ENCODE measurements at regions not wholly inside any gene's neighbourhood (a gene's known extent, or its start where the extent isn't known, plus 50 kb on each side); places are given as distances from the start of the nearest gene placed in this dataset.

GRCh38 chr4:153137159-153137558 lies 67.1 kb upstream of the TRIM2 start:
- 78% methylated on average over 6 of the region's 6 CpGs for WGBS
- no peaks in the 10 kb centered on the region for H3K27me3 ChIP-seq (ENCODE audit: control insufficient read depth in 4 of 4, insufficient read depth in 4 of 4, low read length in 3 of 4)
- DNase-seq (ENCODE audit: low spot score): no peak

More at GRCh38 chr4:153137159-153137558, 67.1 kb upstream of the TRIM2 start:
- no peaks in the 10 kb centered on the region for H3K9me3 ChIP-seq (ENCODE audit: control insufficient read depth in 4 of 4, low read length in 3 of 4)
- TF ChIP-seq, protein P1, sequence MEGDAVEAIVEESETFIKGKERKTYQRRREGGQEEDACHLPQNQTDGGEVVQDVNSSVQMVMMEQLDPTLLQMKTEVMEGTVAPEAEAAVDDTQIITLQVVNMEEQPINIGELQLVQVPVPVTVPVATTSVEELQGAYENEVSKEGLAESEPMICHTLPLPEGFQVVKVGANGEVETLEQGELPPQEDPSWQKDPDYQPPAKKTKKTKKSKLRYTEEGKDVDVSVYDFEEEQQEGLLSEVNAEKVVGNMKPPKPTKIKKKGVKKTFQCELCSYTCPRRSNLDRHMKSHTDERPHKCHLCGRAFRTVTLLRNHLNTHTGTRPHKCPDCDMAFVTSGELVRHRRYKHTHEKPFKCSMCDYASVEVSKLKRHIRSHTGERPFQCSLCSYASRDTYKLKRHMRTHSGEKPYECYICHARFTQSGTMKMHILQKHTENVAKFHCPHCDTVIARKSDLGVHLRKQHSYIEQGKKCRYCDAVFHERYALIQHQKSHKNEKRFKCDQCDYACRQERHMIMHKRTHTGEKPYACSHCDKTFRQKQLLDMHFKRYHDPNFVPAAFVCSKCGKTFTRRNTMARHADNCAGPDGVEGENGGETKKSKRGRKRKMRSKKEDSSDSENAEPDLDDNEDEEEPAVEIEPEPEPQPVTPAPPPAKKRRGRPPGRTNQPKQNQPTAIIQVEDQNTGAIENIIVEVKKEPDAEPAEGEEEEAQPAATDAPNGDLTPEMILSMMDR (IDR thresholded peaks at IDR 0.05; ENCODE audit: low read depth, low read length, missing input control): no peak
- no peak for TF ChIP-seq FOXA2 (IDR thresholded peaks at IDR 0.05)
- TF ChIP-seq, protein P2, sequence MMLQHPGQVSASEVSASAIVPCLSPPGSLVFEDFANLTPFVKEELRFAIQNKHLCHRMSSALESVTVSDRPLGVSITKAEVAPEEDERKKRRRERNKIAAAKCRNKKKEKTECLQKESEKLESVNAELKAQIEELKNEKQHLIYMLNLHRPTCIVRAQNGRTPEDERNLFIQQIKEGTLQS (IDR thresholded peaks at IDR 0.05): no peak
- TF ChIP-seq EGR1 (IDR thresholded peaks at IDR 0.05; ENCODE audit: low read depth in 2 of 2): no peak
- TF ChIP-seq SP1 (IDR thresholded peaks at IDR 0.05): no peak
- TF ChIP-seq RAD21 (IDR thresholded peaks at IDR 0.05): no peak
- TF ChIP-seq, protein P3, sequence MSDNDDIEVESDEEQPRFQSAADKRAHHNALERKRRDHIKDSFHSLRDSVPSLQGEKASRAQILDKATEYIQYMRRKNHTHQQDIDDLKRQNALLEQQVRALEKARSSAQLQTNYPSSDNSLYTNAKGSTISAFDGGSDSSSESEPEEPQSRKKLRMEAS (IDR thresholded peaks at IDR 0.05): no peak
- TF ChIP-seq HNF4G (IDR thresholded peaks at IDR 0.05): no peak
- no peak for TF ChIP-seq JUND (IDR thresholded peaks at IDR 0.05)
- TF ChIP-seq NR2F2 (IDR thresholded peaks at IDR 0.05): no peak
- TF ChIP-seq, protein P4, sequence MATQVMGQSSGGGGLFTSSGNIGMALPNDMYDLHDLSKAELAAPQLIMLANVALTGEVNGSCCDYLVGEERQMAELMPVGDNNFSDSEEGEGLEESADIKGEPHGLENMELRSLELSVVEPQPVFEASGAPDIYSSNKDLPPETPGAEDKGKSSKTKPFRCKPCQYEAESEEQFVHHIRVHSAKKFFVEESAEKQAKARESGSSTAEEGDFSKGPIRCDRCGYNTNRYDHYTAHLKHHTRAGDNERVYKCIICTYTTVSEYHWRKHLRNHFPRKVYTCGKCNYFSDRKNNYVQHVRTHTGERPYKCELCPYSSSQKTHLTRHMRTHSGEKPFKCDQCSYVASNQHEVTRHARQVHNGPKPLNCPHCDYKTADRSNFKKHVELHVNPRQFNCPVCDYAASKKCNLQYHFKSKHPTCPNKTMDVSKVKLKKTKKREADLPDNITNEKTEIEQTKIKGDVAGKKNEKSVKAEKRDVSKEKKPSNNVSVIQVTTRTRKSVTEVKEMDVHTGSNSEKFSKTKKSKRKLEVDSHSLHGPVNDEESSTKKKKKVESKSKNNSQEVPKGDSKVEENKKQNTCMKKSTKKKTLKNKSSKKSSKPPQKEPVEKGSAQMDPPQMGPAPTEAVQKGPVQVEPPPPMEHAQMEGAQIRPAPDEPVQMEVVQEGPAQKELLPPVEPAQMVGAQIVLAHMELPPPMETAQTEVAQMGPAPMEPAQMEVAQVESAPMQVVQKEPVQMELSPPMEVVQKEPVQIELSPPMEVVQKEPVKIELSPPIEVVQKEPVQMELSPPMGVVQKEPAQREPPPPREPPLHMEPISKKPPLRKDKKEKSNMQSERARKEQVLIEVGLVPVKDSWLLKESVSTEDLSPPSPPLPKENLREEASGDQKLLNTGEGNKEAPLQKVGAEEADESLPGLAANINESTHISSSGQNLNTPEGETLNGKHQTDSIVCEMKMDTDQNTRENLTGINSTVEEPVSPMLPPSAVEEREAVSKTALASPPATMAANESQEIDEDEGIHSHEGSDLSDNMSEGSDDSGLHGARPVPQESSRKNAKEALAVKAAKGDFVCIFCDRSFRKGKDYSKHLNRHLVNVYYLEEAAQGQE (IDR thresholded peaks at IDR 0.05): no peak
- TF ChIP-seq, protein P5, sequence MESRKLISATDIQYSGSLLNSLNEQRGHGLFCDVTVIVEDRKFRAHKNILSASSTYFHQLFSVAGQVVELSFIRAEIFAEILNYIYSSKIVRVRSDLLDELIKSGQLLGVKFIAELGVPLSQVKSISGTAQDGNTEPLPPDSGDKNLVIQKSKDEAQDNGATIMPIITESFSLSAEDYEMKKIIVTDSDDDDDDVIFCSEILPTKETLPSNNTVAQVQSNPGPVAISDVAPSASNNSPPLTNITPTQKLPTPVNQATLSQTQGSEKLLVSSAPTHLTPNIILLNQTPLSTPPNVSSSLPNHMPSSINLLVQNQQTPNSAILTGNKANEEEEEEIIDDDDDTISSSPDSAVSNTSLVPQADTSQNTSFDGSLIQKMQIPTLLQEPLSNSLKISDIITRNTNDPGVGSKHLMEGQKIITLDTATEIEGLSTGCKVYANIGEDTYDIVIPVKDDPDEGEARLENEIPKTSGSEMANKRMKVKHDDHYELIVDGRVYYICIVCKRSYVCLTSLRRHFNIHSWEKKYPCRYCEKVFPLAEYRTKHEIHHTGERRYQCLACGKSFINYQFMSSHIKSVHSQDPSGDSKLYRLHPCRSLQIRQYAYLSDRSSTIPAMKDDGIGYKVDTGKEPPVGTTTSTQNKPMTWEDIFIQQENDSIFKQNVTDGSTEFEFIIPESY (IDR thresholded peaks at IDR 0.05): no peak
- TF ChIP-seq FOXA1 (IDR thresholded peaks at IDR 0.05): no peak
- TF ChIP-seq GABPA (IDR thresholded peaks at IDR 0.05 in 1 of 2, conservative IDR thresholded peaks at IDR 0.05 in 1 of 2): no peak
- no peak for TF ChIP-seq TAF1 (conservative IDR thresholded peaks at IDR 0.05)
- no peak for TF ChIP-seq RXRA (IDR thresholded peaks at IDR 0.05)
- H3K36me3 ChIP-seq (ENCODE audit: control insufficient read depth in 4 of 4, insufficient read depth in 3 of 4, low read depth in 1 of 4, low read length in 3 of 4): no peaks in the 10 kb centered on the region
- no peak overlapping the region for H3K27ac ChIP-seq (ENCODE audit: low read depth in 1 of 2, low read length in 2 of 2)
- no peaks in the 10 kb centered on the region for H3K4me1 ChIP-seq (ENCODE audit: control insufficient read depth in 4 of 4, insufficient read depth in 4 of 4, low read length in 3 of 4)
- H3K4me3 ChIP-seq (ENCODE audit: low read depth in 1 of 3, low read length in 3 of 3): no peak overlapping the region
- no peak overlapping the region for H3K9ac ChIP-seq (ENCODE audit: low read depth in 1 of 2, low read length in 2 of 2)
